Caco-2 (cell line): ENCODE measurements at regions not wholly inside any gene's neighbourhood (a gene's known extent, or its start where the extent isn't known, plus 50 kb on each side); places are given as distances from the start of the nearest gene placed in this dataset.

Experiments
- BruUV-seq: library from RNA; stranded (reverse); fragments of 400-500 nt; replicated peaks from 2 replicates; lab custom pipeline; 2021; lab: Mats Ljungman, UMichigan
- CTCF ChIA-PET: fragments of 300-600 bp; sonication (Branson Sonifier 250); formaldehyde crosslinking; loops from one replicate; lab custom pipeline; 2022; ENCODE audit warnings: antibody characterized with exemption; lab: Charles Lee
- POLR2A ChIA-PET: fragments of 300-600 bp; sonication (Branson Sonifier 250); formaldehyde crosslinking; loops from one replicate; lab custom pipeline; 2022; ENCODE audit warnings: antibody characterized with exemption; lab: Charles Lee
- DNase-seq, 2 experiments: peaks; one replicate each; pipeline versions ENCODE4 v3.0.0 to v3.0.0-alpha.2; 2020 to 2022
- H3K27me3 ChIP-seq: replicated peaks from 2 replicates; pipeline ENCODE4 v1.6.0; 2011; ENCODE audit warnings: low read length; ENCODE audit not compliant: control insufficient read depth, insufficient read depth
- H3K36me3 ChIP-seq: 2 replicates; pipeline ENCODE4 v1.5.1; 2011; ENCODE audit warnings: low read length; ENCODE audit not compliant: control insufficient read depth, insufficient read depth
- H3K4me1 ChIP-seq: fragments of 250-450 bp; sonication (Bioruptor Pico); 2 replicates; pipeline ENCODE4 v1.5.1; 2020; ENCODE audit warnings: mild to moderate bottlenecking
- H3K4me3 ChIP-seq: 2 replicates; pipeline ENCODE4 v1.5.1; 2011; ENCODE audit warnings: low read depth, mild to moderate bottlenecking, control low read depth, low read length
- H3K9me3 ChIP-seq: fragments of 250-450 bp; sonication (Bioruptor Pico); 2 replicates; pipeline ENCODE4 v1.5.1; 2020; ENCODE audit warnings: mild to moderate bottlenecking, moderate library complexity
- H3K27ac Mint-ChIP-seq: one replicate; pipeline ENCODE4 v1.8.0; 2022; ENCODE audit warnings: mixed read lengths; ENCODE audit not compliant: unreplicated experiment
- H3K27me3 Mint-ChIP-seq: one replicate; pipeline ENCODE4 v1.8.0; 2022; ENCODE audit warnings: mixed read lengths; ENCODE audit not compliant: insufficient read depth, unreplicated experiment
- H3K36me3 Mint-ChIP-seq: one replicate; pipeline ENCODE4 v1.8.0; 2022; ENCODE audit warnings: mild to moderate bottlenecking, mixed read lengths; ENCODE audit not compliant: insufficient read depth, unreplicated experiment
- H3K4me1 Mint-ChIP-seq: one replicate; pipeline ENCODE4 v1.8.0; 2022; ENCODE audit warnings: low read depth, mixed read lengths; ENCODE audit not compliant: unreplicated experiment
- H3K4me3 Mint-ChIP-seq: one replicate; pipeline ENCODE4 v1.8.0; 2022; ENCODE audit warnings: mild to moderate bottlenecking, moderate library complexity, mixed read lengths; ENCODE audit not compliant: unreplicated experiment
- H3K9me3 Mint-ChIP-seq: one replicate; pipeline ENCODE4 v1.8.0; 2022; ENCODE audit warnings: mixed read lengths; ENCODE audit not compliant: unreplicated experiment
- intact Hi-C: fragments of 100-400 bp; cut with micrococcal nuclease; formaldehyde crosslinking; loops from one replicate; pipeline ENCODE4 v1.10.0; 2022; ENCODE audit not compliant: unreplicated experiment
- TF ChIP-seq, protein P1 (sequence below), 2 experiments: fragments of 200-600 bp in 1 of 2; IDR thresholded peaks; 1 replicate in 1 of 2; 2 replicates in 1 of 2; pipeline versions ENCODE4 v1.5.1 to v1.8.0; 2011 to 2022; ENCODE audit warnings: antibody characterized with exemption in 1 of 2, control low read depth in 1 of 2, inconsistent platforms in 1 of 2, low read depth in 1 of 2, low read length in 1 of 2, mild to moderate bottlenecking in 1 of 2, moderate library complexity in 1 of 2; ENCODE audit not compliant: insufficient read depth in 1 of 2, severe bottlenecking in 1 of 2, unreplicated experiment in 1 of 2

DNA sequence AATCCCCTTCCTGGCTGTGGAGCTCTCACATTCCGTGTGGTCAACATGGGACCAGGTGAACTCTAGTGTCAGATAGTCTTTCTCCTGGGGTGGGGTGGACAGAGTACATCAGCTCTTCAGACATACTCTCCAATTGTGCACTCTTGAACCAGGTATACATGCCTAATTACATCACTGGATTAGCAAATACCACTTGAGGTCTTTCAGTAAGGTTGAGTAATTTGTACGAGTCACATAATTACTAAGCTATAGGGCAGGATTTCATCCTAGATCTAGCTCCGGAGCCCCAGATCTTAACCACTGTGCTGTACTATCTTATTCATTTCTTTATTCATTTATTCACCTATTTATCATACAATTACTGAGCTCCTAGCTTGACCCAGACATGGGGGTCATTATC lies 821.3 kb downstream of the TFAP2A start:
- no peaks in the 10 kb centered on the region for H3K36me3 ChIP-seq
- H3K4me3 Mint-ChIP-seq, result no peak overlapping the region
- no peaks in the 10 kb centered on the region for H3K9me3 ChIP-seq
- TF ChIP-seq, protein P1, sequence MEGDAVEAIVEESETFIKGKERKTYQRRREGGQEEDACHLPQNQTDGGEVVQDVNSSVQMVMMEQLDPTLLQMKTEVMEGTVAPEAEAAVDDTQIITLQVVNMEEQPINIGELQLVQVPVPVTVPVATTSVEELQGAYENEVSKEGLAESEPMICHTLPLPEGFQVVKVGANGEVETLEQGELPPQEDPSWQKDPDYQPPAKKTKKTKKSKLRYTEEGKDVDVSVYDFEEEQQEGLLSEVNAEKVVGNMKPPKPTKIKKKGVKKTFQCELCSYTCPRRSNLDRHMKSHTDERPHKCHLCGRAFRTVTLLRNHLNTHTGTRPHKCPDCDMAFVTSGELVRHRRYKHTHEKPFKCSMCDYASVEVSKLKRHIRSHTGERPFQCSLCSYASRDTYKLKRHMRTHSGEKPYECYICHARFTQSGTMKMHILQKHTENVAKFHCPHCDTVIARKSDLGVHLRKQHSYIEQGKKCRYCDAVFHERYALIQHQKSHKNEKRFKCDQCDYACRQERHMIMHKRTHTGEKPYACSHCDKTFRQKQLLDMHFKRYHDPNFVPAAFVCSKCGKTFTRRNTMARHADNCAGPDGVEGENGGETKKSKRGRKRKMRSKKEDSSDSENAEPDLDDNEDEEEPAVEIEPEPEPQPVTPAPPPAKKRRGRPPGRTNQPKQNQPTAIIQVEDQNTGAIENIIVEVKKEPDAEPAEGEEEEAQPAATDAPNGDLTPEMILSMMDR (IDR thresholded peaks at IDR 0.05; ENCODE audit: insufficient read depth in 1 of 2, low read depth in 1 of 2, low read length in 1 of 2, severe bottlenecking in 1 of 2, unreplicated experiment in 1 of 2), result no peak
- H3K4me1 ChIP-seq, result no peaks in the 10 kb centered on the region
- intact Hi-C loops, result no loop called here
- no peaks in the 10 kb centered on the region for H3K4me1 Mint-ChIP-seq
- no peaks in the 10 kb centered on the region for H3K36me3 Mint-ChIP-seq
- no peaks in the 10 kb centered on the region for H3K27me3 ChIP-seq
- no peaks in the 10 kb centered on the region for H3K27me3 Mint-ChIP-seq
- H3K27ac Mint-ChIP-seq, result no peak overlapping the region
- H3K4me3 ChIP-seq, result no peak overlapping the region
- ChIA-PET POLR2A (interaction anchor here (0.6 kb wide), 1 partner anchor 116 kb away, joined by 3 read pairs; no protein-coding TSS in a partner anchor), CTCF (no interaction called here)
- no peaks in the 10 kb centered on the region for H3K9me3 Mint-ChIP-seq
- no peak for DNase-seq
- BruUV-seq, result no TSS peak

DNA sequence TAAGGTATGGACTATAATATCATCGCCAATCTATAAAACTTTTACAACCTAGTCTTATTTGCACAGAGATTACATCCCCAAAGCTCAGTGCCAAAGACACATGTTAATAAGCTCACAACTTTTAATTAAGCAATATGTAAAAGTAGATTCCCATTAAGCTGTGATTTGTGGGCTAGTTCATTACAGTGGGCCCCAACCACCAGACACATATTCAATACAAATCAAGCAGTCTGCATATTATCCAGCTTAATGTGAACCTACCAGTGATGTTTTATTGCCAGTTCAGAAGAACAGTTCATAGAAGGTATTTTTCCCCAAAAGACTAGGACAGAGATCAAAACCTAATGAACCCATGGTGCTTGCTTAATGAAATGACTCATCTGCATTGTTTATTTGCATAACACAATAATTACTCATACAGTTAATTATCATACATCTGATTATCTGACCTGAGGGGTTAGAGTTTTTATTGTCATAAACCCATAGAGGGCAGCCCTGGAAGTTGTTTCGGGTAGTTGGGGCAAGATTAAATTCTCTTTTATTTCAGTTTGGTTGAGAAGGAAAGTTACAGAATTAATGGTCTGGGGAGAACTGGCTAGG lies 831.0 kb downstream of the TFAP2A start:
- TF ChIP-seq, protein P1 (IDR thresholded peaks at IDR 0.05; ENCODE audit: insufficient read depth in 1 of 2, low read depth in 1 of 2, low read length in 1 of 2, severe bottlenecking in 1 of 2, unreplicated experiment in 1 of 2), result no peak
- CTCF ChIA-PET, result no interaction called here

DNA sequence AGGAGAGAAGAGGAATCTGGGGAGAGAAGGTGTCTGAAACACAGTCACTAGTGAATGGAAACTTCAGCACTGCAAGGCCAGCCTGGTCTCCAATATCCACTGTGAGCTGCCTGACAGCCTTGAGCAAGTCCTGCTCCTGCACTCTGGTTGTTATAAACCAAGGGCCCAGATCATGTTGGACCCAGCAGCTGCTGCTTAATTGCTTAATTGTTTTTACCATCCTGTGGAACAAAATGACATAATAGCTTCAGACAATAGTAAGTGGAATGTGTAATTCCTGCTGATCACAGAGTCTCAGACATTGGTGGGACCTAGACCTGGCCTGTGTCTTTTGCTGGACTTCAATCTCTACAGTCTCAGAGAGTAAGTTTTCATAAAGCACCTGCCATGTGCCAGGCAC lies 833.7 kb downstream of the TFAP2A start:
- Histone ChIP-seq H3K36me3 (no peaks in the 10 kb centered on the region), H3K27me3 (no peaks in the 10 kb centered on the region), H3K9me3 (no peaks in the 10 kb centered on the region), H3K4me1 (no peaks in the 10 kb centered on the region), H3K4me3 (no peak overlapping the region)
- TF ChIP-seq, protein P1 (IDR thresholded peaks at IDR 0.05; ENCODE audit: insufficient read depth in 1 of 2, low read depth in 1 of 2, low read length in 1 of 2, severe bottlenecking in 1 of 2, unreplicated experiment in 1 of 2), result no peak
- H3K9me3 Mint-ChIP-seq, result no peaks in the 10 kb centered on the region
- H3K27ac Mint-ChIP-seq, result no peak overlapping the region
- ChIA-PET POLR2A (no interaction called here), CTCF (no interaction called here)
- intact Hi-C loops, result no loop called here
- no peak for DNase-seq
- peaks cover 7% of the 10 kb centered on the region for H3K4me1 Mint-ChIP-seq
- H3K36me3 Mint-ChIP-seq, result no peaks in the 10 kb centered on the region
- H3K4me3 Mint-ChIP-seq, result no peak overlapping the region
- no TSS peak for BruUV-seq
- H3K27me3 Mint-ChIP-seq, result no peaks in the 10 kb centered on the region

More for the DNA sequence above, 831.0 kb downstream of the TFAP2A start:
- Histone ChIP-seq H3K9me3 (no peaks in the 10 kb centered on the region), H3K4me3 (no peak overlapping the region), H3K27me3 (no peaks in the 10 kb centered on the region), H3K4me1 (no peaks in the 10 kb centered on the region), H3K36me3 (no peaks in the 10 kb centered on the region)
- intact Hi-C loops, result no loop called here
- BruUV-seq, result no TSS peak
- DNase-seq, result no peak
- Mint-ChIP-seq H3K4me3 (no peak overlapping the region), H3K9me3 (no peaks in the 10 kb centered on the region), H3K4me1 (peaks cover 7% of the 10 kb centered on the region), H3K27ac (no peak overlapping the region), H3K27me3 (no peaks in the 10 kb centered on the region), H3K36me3 (no peaks in the 10 kb centered on the region)
- POLR2A ChIA-PET, result no interaction called here
